ENCODE measurements at regions not wholly inside any gene's neighbourhood (a gene's known extent, or its start where the extent isn't known, plus 50 kb on each side); places are given as distances from the start of the nearest gene placed in this dataset.

DNA sequence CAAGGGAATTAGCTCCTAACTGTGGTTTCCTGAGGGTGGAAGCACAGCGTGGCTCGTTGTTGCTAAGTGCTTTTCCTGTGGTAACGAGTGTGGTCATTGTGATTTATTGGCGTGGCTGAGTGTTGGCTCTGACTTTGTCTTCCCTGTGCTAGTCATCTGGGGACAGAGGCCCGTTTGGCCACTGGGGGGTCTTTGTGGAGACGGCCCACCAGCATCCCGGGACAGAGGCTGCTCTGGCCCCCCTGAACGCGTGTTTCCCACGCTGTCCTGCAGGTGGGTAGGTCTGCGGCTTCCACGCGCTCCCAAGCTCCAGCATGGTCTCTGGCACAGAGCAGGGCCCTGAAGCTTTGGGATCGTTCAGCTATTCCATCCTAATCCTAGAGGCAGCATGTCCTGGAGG lies 1040.0 kb downstream of the TBC1D22A start:
- Histone ChIP-seq H3K9me3 (ENCODE audit: insufficient read depth, low read depth, low read length) (peaks cover 2% of the 10 kb centered on the region; the same call in 1 of the 2 replicates), H2AFZ (ENCODE audit: low read length) (no peak overlapping the region), H4K20me1 (ENCODE audit: insufficient read depth, low read length, poor library complexity, severe bottlenecking) (no peaks in the 10 kb centered on the region), H3K4me2 (ENCODE audit: low read depth, low read length, poor library complexity, severe bottlenecking) (no peak overlapping the region), H3K79me2 (ENCODE audit: insufficient read depth, low read length) (no peaks in the 10 kb centered on the region), H3K4me3 (ENCODE audit: low read length, poor library complexity, severe bottlenecking) (no peak overlapping the region), H3K9me2 (replicated peaks; ENCODE audit: low read depth, low read length) (no peaks in the 10 kb centered on the region), H3K9ac (ENCODE audit: low read depth, low read length, poor library complexity, severe bottlenecking) (no peak overlapping the region), H3K4me1 (ENCODE audit: insufficient read depth, low read length, poor library complexity, severe bottlenecking) (no peaks in the 10 kb centered on the region), H3K36me3 (ENCODE audit: insufficient read depth, low read length) (no peaks in the 10 kb centered on the region), H3F3A (ENCODE audit: low read depth) (no peaks in the 10 kb centered on the region), H3K27me3 (ENCODE audit: insufficient read depth, low read length, poor library complexity, severe bottlenecking) (no peaks in the 10 kb centered on the region)
- TF ChIP-seq EZH2phosphoT487 (IDR thresholded peaks at IDR 0.05; ENCODE audit: borderline replicate concordance): no peak
- TF ChIP-seq, protein P1, sequence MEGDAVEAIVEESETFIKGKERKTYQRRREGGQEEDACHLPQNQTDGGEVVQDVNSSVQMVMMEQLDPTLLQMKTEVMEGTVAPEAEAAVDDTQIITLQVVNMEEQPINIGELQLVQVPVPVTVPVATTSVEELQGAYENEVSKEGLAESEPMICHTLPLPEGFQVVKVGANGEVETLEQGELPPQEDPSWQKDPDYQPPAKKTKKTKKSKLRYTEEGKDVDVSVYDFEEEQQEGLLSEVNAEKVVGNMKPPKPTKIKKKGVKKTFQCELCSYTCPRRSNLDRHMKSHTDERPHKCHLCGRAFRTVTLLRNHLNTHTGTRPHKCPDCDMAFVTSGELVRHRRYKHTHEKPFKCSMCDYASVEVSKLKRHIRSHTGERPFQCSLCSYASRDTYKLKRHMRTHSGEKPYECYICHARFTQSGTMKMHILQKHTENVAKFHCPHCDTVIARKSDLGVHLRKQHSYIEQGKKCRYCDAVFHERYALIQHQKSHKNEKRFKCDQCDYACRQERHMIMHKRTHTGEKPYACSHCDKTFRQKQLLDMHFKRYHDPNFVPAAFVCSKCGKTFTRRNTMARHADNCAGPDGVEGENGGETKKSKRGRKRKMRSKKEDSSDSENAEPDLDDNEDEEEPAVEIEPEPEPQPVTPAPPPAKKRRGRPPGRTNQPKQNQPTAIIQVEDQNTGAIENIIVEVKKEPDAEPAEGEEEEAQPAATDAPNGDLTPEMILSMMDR (conservative IDR thresholded peaks at IDR 0.05; ENCODE audit: low read length): no peak

DNA sequence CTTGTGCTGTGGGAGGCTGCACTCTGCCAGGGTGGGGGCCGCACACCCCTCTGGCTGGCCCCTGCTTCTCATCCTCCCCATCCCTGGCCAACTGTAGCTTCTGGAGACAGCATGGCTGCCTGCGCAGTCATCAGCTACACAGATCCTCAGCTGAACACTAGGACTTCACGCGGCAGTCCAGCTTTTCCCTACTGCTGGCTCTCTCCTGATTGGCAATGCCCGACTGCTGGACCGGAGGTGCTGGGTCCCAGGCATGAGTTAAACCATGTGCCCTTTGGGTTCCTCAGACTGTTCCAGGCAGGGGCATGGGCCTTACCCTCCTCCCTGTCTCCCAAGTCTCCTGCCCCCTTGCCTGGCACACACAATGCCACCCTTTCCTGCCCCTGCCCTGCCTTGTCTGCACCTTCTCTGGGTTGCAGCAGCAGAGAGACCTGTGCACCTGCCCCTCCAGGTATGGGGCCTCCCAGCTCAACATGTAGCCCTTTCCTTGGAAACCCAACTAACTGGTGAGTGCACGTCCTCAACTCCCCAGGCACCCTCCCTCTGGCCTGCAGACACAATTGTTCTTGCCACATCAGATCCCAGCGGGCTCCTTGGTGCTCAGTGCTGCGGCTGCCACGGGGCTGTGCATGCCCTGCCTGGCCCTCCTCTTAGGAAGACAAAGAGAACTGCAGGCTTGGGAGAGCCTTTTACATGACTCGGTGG lies 1039.2 kb downstream of the TBC1D22A start:
- no peaks in the 10 kb centered on the region for H3K4me1 ChIP-seq (ENCODE audit: insufficient read depth, low read length, poor library complexity, severe bottlenecking)
- H3K4me2 ChIP-seq (ENCODE audit: low read depth, low read length, poor library complexity, severe bottlenecking): no peak overlapping the region
- TF ChIP-seq, protein P1 (conservative IDR thresholded peaks at IDR 0.05; ENCODE audit: low read length): no peak
- TF ChIP-seq EZH2phosphoT487 (IDR thresholded peaks at IDR 0.05; ENCODE audit: borderline replicate concordance): no peak
- no peaks in the 10 kb centered on the region for H4K20me1 ChIP-seq (ENCODE audit: insufficient read depth, low read length, poor library complexity, severe bottlenecking)
- no peaks in the 10 kb centered on the region for H3K36me3 ChIP-seq (ENCODE audit: insufficient read depth, low read length)
- H3K27me3 ChIP-seq (ENCODE audit: insufficient read depth, low read length, poor library complexity, severe bottlenecking): no peaks in the 10 kb centered on the region
- H3K9me3 ChIP-seq (ENCODE audit: insufficient read depth, low read depth, low read length): peaks cover 2% of the 10 kb centered on the region; the same call in 1 of the 2 replicates
- H2AFZ ChIP-seq (ENCODE audit: low read length): no peak overlapping the region
- H3K9me2 ChIP-seq (replicated peaks; ENCODE audit: low read depth, low read length): no peaks in the 10 kb centered on the region
- no peak overlapping the region for H3K9ac ChIP-seq (ENCODE audit: low read depth, low read length, poor library complexity, severe bottlenecking)
- no peak overlapping the region for H3K4me3 ChIP-seq (ENCODE audit: low read length, poor library complexity, severe bottlenecking)
- no peaks in the 10 kb centered on the region for H3F3A ChIP-seq (ENCODE audit: low read depth)
- H3K79me2 ChIP-seq (ENCODE audit: insufficient read depth, low read length): no peaks in the 10 kb centered on the region

DNA sequence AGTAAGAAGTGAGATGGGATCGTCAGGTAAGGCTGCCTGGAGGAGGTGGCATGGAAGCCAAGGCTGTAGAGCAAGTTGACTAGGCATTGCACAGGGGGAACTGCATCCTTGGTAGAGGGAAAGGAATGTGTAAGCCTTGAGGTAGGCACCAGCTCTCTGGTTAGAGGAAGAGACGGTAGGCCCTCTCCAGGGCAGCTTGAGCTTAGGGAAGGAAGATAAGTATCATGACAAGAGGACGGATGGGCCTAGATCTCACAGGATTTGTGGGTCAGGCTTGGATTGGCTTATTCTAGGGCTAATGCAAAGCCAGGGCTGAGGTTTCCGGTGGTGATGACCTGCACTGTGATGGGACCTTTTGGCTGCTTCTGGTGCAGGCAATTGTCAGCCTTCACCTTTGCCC lies 1035.8 kb downstream of the TBC1D22A start:
- no peak overlapping the region for H3K9ac ChIP-seq (ENCODE audit: low read depth, low read length, poor library complexity, severe bottlenecking)
- no peaks in the 10 kb centered on the region for H3K4me1 ChIP-seq (ENCODE audit: insufficient read depth, low read length, poor library complexity, severe bottlenecking)
- H3K9me2 ChIP-seq (replicated peaks; ENCODE audit: low read depth, low read length): no peaks in the 10 kb centered on the region
- H3K27me3 ChIP-seq (ENCODE audit: insufficient read depth, low read length, poor library complexity, severe bottlenecking): no peaks in the 10 kb centered on the region
- H3K36me3 ChIP-seq (ENCODE audit: insufficient read depth, low read length): no peaks in the 10 kb centered on the region
- no peak overlapping the region for H3K4me2 ChIP-seq (ENCODE audit: low read depth, low read length, poor library complexity, severe bottlenecking)
- no peaks in the 10 kb centered on the region for H3K79me2 ChIP-seq (ENCODE audit: insufficient read depth, low read length)
- H4K20me1 ChIP-seq (ENCODE audit: insufficient read depth, low read length, poor library complexity, severe bottlenecking): no peaks in the 10 kb centered on the region
- H3K4me3 ChIP-seq (ENCODE audit: low read length, poor library complexity, severe bottlenecking): no peak overlapping the region
- no peak overlapping the region for H2AFZ ChIP-seq (ENCODE audit: low read length)
- TF ChIP-seq EZH2phosphoT487 (IDR thresholded peaks at IDR 0.05; ENCODE audit: borderline replicate concordance): no peak
- TF ChIP-seq, protein P1 (conservative IDR thresholded peaks at IDR 0.05; ENCODE audit: low read length): no peak
- H3F3A ChIP-seq (ENCODE audit: low read depth): no peaks in the 10 kb centered on the region
- peaks cover 5% of the 10 kb centered on the region; the same call in 1 of the 2 replicates for H3K9me3 ChIP-seq (ENCODE audit: insufficient read depth, low read depth, low read length)
